ENCODE measurements at regions not wholly inside any gene's neighbourhood (a gene's known extent, or its start where the extent isn't known, plus 50 kb on each side); places are given as distances from the start of the nearest gene placed in this dataset.

DNA sequence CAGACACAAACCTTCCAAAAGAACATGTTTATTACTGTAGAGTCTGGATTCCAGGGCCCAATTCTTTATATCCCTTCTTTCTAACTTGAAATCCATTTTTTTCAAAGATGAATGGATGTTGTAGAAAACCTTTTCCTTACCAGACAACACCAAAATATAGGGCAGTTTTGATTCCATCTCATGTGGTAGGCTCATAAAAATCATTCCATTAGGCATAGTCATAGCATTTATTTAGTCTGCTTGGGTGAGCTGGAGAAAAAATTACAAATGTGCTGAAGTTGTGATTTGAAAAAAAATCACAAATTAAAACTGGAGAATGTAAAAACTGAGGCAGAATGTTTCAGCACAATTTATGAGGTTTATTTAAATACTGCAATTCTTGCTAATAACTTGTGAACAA, 199.3 kb upstream of the TBC1D5 start (continued):
- no peak for TF ChIP-seq CBX5 (IDR thresholded peaks at IDR 0.05; ENCODE audit: low read depth, low read length)
- TF ChIP-seq, protein P1, sequence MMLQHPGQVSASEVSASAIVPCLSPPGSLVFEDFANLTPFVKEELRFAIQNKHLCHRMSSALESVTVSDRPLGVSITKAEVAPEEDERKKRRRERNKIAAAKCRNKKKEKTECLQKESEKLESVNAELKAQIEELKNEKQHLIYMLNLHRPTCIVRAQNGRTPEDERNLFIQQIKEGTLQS (IDR thresholded peaks at IDR 0.05; ENCODE audit: insufficient read depth, low read depth, low read length), result no peak

All from H1 (cell line).